ENCODE measurements at regions not wholly inside any gene's neighbourhood (a gene's known extent, or its start where the extent isn't known, plus 50 kb on each side); places are given as distances from the start of the nearest gene placed in this dataset.

DNA sequence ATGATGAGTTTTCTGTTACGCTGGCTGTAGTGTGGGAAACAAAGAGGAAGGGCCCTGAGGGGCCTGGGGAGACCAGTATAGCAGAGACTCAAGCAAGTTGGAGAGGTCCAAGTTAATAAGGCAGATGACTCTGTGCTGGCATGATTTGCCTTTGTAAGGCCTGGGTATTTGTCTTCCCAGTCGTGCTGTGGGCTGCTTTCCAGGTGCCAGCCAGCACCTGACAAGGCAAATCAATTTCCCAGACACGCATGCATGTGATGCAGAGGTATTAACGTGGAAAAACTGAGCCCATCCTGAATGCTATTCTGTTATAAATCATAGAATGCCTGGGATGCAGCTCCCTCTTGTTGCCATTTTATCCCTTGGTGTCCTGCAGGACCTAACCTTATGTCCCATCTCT is 175.6 kb downstream of the MFSD1 start:
- no peak overlapping the region for H3K27ac ChIP-seq (ENCODE audit: low read depth in 1 of 2, low read length in 1 of 2)
- H3K4me1 ChIP-seq (ENCODE audit: control insufficient read depth in 5 of 5, insufficient read depth in 5 of 5, low read length in 5 of 5): no peaks in the 10 kb centered on the region
- peaks cover 0 to 2% (median 0%) of the 10 kb centered on the region in 4 donors for H3K9me3 ChIP-seq (ENCODE audit: control insufficient read depth in 4 of 4, insufficient read depth in 3 of 4, low read length in 3 of 4)
- ATAC-seq (ENCODE audit: insufficient read depth, low FRiP score): no peak
- no peak overlapping the region for H3K9ac ChIP-seq (ENCODE audit: insufficient read depth in 1 of 2, low read length in 2 of 2)
- no peak for DNase-seq
- 73 to 79% methylated on average over 4 of the region's 4 CpGs for WGBS, 2 donors
- no peak overlapping the region for H3K4me3 ChIP-seq
- TF ChIP-seq CTCF (IDR thresholded peaks at IDR 0.05; ENCODE audit: control extremely low read depth, extremely low read depth): no peak
- H3K27me3 ChIP-seq (ENCODE audit: control insufficient read depth in 3 of 3, insufficient read depth in 3 of 3, low read length in 2 of 3): peaks cover 0 to 2% (median 0%) of the 10 kb centered on the region in 3 donors
- H3K36me3 ChIP-seq (ENCODE audit: control insufficient read depth in 4 of 4, insufficient read depth in 4 of 4, low read length in 4 of 4): no peaks in the 10 kb centered on the region

DNA sequence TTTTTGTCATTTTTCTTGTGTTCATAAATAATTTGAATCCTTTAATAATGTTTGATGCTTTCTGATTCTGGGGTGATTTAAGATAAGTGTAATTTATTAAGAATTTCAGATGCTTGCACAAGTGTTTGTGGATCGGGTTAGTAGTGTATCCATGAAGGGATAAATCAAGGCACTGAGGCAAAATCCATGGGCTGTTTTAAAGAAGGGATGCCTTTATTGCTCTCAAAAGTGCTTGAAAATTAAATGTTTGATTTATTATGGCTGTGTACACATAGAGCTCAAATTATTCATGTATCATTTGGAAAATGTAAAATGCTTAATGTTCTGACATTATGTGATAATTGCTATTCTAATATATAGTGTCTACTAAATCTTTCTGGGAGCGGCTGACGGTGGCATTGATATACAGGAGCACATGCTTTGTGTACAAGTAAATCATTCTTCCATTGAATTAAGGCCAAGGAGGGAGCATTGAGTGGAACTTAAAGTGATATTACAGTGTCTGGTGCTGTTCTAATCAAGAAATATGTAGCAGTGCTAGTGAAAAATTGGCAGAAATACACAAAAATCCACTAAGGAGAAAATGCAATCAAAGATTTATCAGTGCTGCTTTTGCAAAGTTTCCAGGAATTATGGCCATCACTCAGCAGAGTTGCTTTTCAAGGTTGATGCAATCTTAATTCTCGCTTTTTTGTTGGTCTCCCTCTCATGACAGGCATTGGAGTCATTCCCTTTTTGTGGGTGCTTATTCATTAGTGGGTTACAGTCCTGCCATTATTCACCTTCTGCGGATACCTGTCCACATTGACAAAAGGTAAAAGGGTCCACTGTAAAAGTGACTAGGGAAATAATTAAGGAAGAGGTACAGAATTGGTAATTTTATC is 181.6 kb downstream of the MFSD1 start:
- Histone ChIP-seq H3K27ac (ENCODE audit: low read depth in 1 of 2, low read length in 1 of 2) (no peak overlapping the region), H3K9me3 (ENCODE audit: control insufficient read depth in 4 of 4, insufficient read depth in 3 of 4, low read length in 3 of 4) (peaks cover 0 to 2% (median 0%) of the 10 kb centered on the region in 4 donors), H3K4me1 (ENCODE audit: control insufficient read depth in 5 of 5, insufficient read depth in 5 of 5, low read length in 5 of 5) (no peaks in the 10 kb centered on the region), H3K4me3 (no peak overlapping the region), H3K27me3 (ENCODE audit: control insufficient read depth in 3 of 3, insufficient read depth in 3 of 3, low read length in 2 of 3) (peaks cover 0 to 2% (median 0%) of the 10 kb centered on the region in 3 donors), H3K36me3 (ENCODE audit: control insufficient read depth in 4 of 4, insufficient read depth in 4 of 4, low read length in 4 of 4) (no peaks in the 10 kb centered on the region), H3K9ac (ENCODE audit: insufficient read depth in 1 of 2, low read length in 2 of 2) (no peak overlapping the region)
- 76 to 85% methylated on average over 5 of the region's 5 CpGs for WGBS, 2 donors
- ATAC-seq (ENCODE audit: insufficient read depth, low FRiP score): no peak
- no peak for TF ChIP-seq CTCF (IDR thresholded peaks at IDR 0.05; ENCODE audit: control extremely low read depth, extremely low read depth)
- no peak for DNase-seq

- no peaks in the 10 kb centered on the region for H3K9me3 ChIP-seq (ENCODE audit: control insufficient read depth in 4 of 4, insufficient read depth in 3 of 4, low read length in 3 of 4)
- H3K36me3 ChIP-seq (ENCODE audit: control insufficient read depth in 4 of 4, insufficient read depth in 4 of 4, low read length in 4 of 4): no peaks in the 10 kb centered on the region
- no peak overlapping the region for H3K4me3 ChIP-seq
- no peaks in the 10 kb centered on the region for H3K4me1 ChIP-seq (ENCODE audit: control insufficient read depth in 5 of 5, insufficient read depth in 5 of 5, low read length in 5 of 5)
- H3K9ac ChIP-seq (ENCODE audit: insufficient read depth in 1 of 2, low read length in 2 of 2): no peak overlapping the region
- 43 to 51% methylated on average over 6 of the region's 6 CpGs for WGBS, 2 donors
- no peak for TF ChIP-seq CTCF (IDR thresholded peaks at IDR 0.05; ENCODE audit: control extremely low read depth, extremely low read depth)
- H3K27me3 ChIP-seq (ENCODE audit: control insufficient read depth in 3 of 3, insufficient read depth in 3 of 3, low read length in 2 of 3): no peaks in the 10 kb centered on the region
- no peak for ATAC-seq (ENCODE audit: insufficient read depth, low FRiP score)
- DNase-seq: peak; percentile 9 to 56 (median 52)
- no peak overlapping the region for H3K27ac ChIP-seq (ENCODE audit: low read depth in 1 of 2, low read length in 1 of 2)
Observed at GRCh38 chr3:158991146-158991705, 189.4 kb downstream of the MFSD1 start.
